Thoracic aorta (tissue), 2 donors: ENCODE measurements at regions not wholly inside any gene's neighbourhood (a gene's known extent, or its start where the extent isn't known, plus 50 kb on each side); places are given as distances from the start of the nearest gene placed in this dataset.

Experiments used
- ATAC-seq: fragments of 150-250 bp; one replicate; pipeline ENCODE4 v1.8.0; 2017; ENCODE audit warnings: low read depth; ENCODE audit not compliant: insufficient number of reproducible peaks, low FRiP score
- DNase-seq: peaks from one replicate; pipeline ENCODE4 v3.0.0-alpha.2; 2020; ENCODE audit warnings: low spot score
- H3K27ac ChIP-seq, 2 donors: fragments of 200-600 bp; sonication (generic); 1 replicate in 1 of 2; 2 replicates in 1 of 2; pipeline ENCODE4 v1.5.1; 2016; ENCODE audit warnings: mild to moderate bottlenecking in 2 of 2, moderate library complexity in 2 of 2
- H3K27me3 ChIP-seq: fragments of 200-600 bp; sonication (generic); replicated peaks from 2 replicates; pipeline ENCODE4 v1.6.0; 2016; ENCODE audit warnings: mild to moderate bottlenecking; ENCODE audit not compliant: insufficient read depth
- H3K36me3 ChIP-seq: fragments of 200-600 bp; sonication (generic); one replicate; pipeline ENCODE4 v1.5.1; 2016
- H3K4me1 ChIP-seq, 2 donors: fragments of 200-600 bp; sonication (generic); 1 replicate in 1 of 2; 2 replicates in 1 of 2; pipeline versions ENCODE4 v1.5.1 to v1.6.0; 2016; ENCODE audit warnings: low read depth in 2 of 2, mild to moderate bottlenecking in 1 of 2; ENCODE audit not compliant: control insufficient read depth in 1 of 2
- H3K4me3 ChIP-seq: fragments of 200-600 bp; sonication (generic); 2 replicates; pipeline ENCODE4 v1.5.1; 2016; ENCODE audit warnings: mild to moderate bottlenecking
- H3K9me3 ChIP-seq: fragments of 200-600 bp; sonication (generic); 2 replicates; pipeline ENCODE4 v1.5.1; 2016
- CTCF ChIP-seq: fragments of 200-600 bp; sonication (generic); IDR thresholded peaks from one replicate; pipeline ENCODE4 v1.5.1; 2019; ENCODE audit warnings: antibody characterized with exemption

- no peak for TF ChIP-seq CTCF
- no peak for DNase-seq
- no peak overlapping the region for H3K4me3 ChIP-seq
- H3K27ac ChIP-seq: no peak overlapping the region
- H3K4me1 ChIP-seq: no peaks in the 10 kb centered on the region
- H3K27me3 ChIP-seq: no peaks in the 10 kb centered on the region
- no peak for ATAC-seq
- H3K9me3 ChIP-seq: no peaks in the 10 kb centered on the region
- H3K36me3 ChIP-seq: no peaks in the 10 kb centered on the region
Measured at GRCh38 chr9:1962122-1962521, 53.0 kb upstream of the SMARCA2 start.

- no peak for TF ChIP-seq CTCF
- Histone ChIP-seq H3K4me3 (no peak overlapping the region), H3K27ac (no peak overlapping the region), H3K36me3 (no peaks in the 10 kb centered on the region), H3K27me3 (no peaks in the 10 kb centered on the region), H3K4me1 (no peaks in the 10 kb centered on the region), H3K9me3 (no peaks in the 10 kb centered on the region)
- ATAC-seq: no peak
- no peak for DNase-seq
Measured at GRCh38 chr9:1962588-1963106, 52.5 kb upstream of the SMARCA2 start.

DNA sequence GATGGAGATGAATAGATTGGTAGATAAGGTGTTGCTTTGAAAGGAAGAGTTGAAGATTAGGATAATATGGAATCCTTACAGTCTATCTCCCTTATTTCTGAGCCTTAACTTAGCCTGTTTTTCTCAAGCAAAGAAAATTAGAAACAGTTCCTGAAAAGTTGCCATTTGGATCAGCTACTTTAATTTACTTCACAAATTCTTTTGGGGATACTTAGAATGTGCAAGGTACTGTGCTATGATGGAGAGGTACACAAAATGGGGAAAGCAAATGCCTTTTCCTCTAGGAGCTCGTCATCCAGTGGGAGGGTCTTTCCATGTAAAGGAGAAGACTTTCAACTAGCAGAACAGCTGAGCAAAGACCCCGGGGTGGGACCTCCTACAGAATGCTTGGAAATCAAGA is 51.1 kb upstream of the SMARCA2 start:
- TF ChIP-seq CTCF: no peak
- Histone ChIP-seq H3K9me3 (no peaks in the 10 kb centered on the region), H3K4me1 (no peaks in the 10 kb centered on the region), H3K36me3 (no peaks in the 10 kb centered on the region), H3K4me3 (no peak overlapping the region), H3K27ac (no peak overlapping the region), H3K27me3 (no peaks in the 10 kb centered on the region)
- ATAC-seq (no peak), DNase-seq (no peak)
